GM12878 (cell line): ENCODE measurements at regions not wholly inside any gene's neighbourhood (a gene's known extent, or its start where the extent isn't known, plus 50 kb on each side); places are given as distances from the start of the nearest gene placed in this dataset.

Source experiments
- ATAC-seq: fragments of 200-7000 bp; cut with Tn5 transposase; 3 replicates; pipeline ENCODE4 v1.9.1; 2020; ENCODE audit warnings: mild to moderate bottlenecking, moderate library complexity
- BruUV-seq: library from RNA; stranded (reverse); fragments of 400-500 nt; replicated peaks from 2 replicates; lab custom pipeline; 2021; lab: Mats Ljungman, UMichigan
- CTCF ChIA-PET: fragments of 300-600 bp; sonication (Branson Sonifier 250); formaldehyde crosslinking; extraction: SDS; loops from one replicate; lab custom pipeline; 2021; ENCODE audit warnings: inconsistent platforms; lab: Yijun Ruan, JAX
- POLR2A ChIA-PET: fragments of 350-600 bp; formaldehyde crosslinking; extraction: SDS; loops from one replicate; lab custom pipeline; 2021; ENCODE audit warnings: inconsistent platforms; lab: Charles Lee
- RAD21 ChIA-PET: fragments of 300-600 bp; sonication (Branson Sonifier 250); formaldehyde crosslinking; loops from one replicate; lab custom pipeline; 2023; ENCODE audit warnings: antibody characterized with exemption; ENCODE audit not compliant: unreplicated experiment; lab: Charles Lee
- SMC1A ChIA-PET: fragments of 300-600 bp; sonication (Branson Sonifier 250); formaldehyde crosslinking; loops from one replicate; lab custom pipeline; 2023; ENCODE audit not compliant: unreplicated experiment, uncharacterized antibody; lab: Charles Lee
- DNase-seq: peaks from one replicate; pipeline ENCODE4 v3.0.0-alpha.2; 2011; ENCODE audit warnings: low read depth, low spot score
- FAIRE-seq: peaks from 3 replicates; lab custom pipeline; 2011; peaks lifted over from hg19 to GRCh38; lab: Jason Lieb, UNC
- H2AFZ ChIP-seq: 2 replicates; pipeline ENCODE4 v1.6.0; 2011; ENCODE audit warnings: low read depth, low read length, control low read depth; ENCODE audit not compliant: control insufficient read depth
- H3K27ac ChIP-seq: 2 replicates; pipeline ENCODE4 v1.5.1; 2011; ENCODE audit warnings: control low read depth; ENCODE audit not compliant: control insufficient read depth, insufficient read depth
- H3K27me3 ChIP-seq, 2 experiments: replicated peaks in 1 of 2; 2 replicates each; pipeline versions ENCODE4 v1.6.0 to v1.6.1; 2011; ENCODE audit warnings: low read length in 1 of 2; ENCODE audit not compliant: control insufficient read depth in 2 of 2, insufficient read depth in 2 of 2
- H3K36me3 ChIP-seq, 2 experiments: 2 replicates each; pipeline ENCODE4 v1.5.1; 2011; ENCODE audit warnings: low read length in 1 of 2; ENCODE audit not compliant: control insufficient read depth in 2 of 2, insufficient read depth in 2 of 2
- H3K4me1 ChIP-seq: 2 replicates; pipeline ENCODE4 v1.6.1; 2011; ENCODE audit warnings: mild to moderate bottlenecking, low read length, moderate library complexity, mixed read lengths; ENCODE audit not compliant: control insufficient read depth, insufficient read depth
- H3K4me2 ChIP-seq: 2 replicates; pipeline ENCODE4 v1.6.0; 2011; ENCODE audit warnings: control low read depth; ENCODE audit not compliant: control insufficient read depth, insufficient read depth
- H3K4me3 ChIP-seq: fragments of 200-600 bp; sonication (generic); 2 replicates; pipeline ENCODE4 v1.5.1; 2016
- H3K79me2 ChIP-seq: 2 replicates; pipeline ENCODE4 v1.6.0; 2011; ENCODE audit warnings: low read length; ENCODE audit not compliant: control insufficient read depth, insufficient read depth
- H3K9ac ChIP-seq: 2 replicates; pipeline ENCODE4 v1.8.0; 2011; ENCODE audit warnings: low read length, control low read depth, mixed read lengths; ENCODE audit not compliant: control insufficient read depth, insufficient read depth
- H3K9me3 ChIP-seq: replicated peaks from 3 replicates; pipeline ENCODE4 v1.5.1; 2011; ENCODE audit warnings: mild to moderate bottlenecking, low read length; ENCODE audit not compliant: control insufficient read depth, insufficient read depth
- H4K20me1 ChIP-seq: 2 replicates; pipeline ENCODE4 v1.6.0; 2011; ENCODE audit not compliant: control insufficient read depth, insufficient read depth
- BRCA1 ChIP-seq: IDR thresholded peaks from 2 replicates; pipeline ENCODE4 v1.6.1; 2011; ENCODE audit warnings: low read depth, low read length, improper control_type of control experiment
- CBX3 ChIP-seq: fragments of 200-600 bp; sonication (generic); IDR thresholded peaks from 2 replicates; pipeline ENCODE4 v1.6.1; 2016; ENCODE audit warnings: low read depth, borderline replicate concordance
- CUX1 ChIP-seq: IDR thresholded peaks from 2 replicates; pipeline ENCODE4 v1.6.1; 2012; ENCODE audit warnings: improper control_type of control experiment, low read depth, low read length; ENCODE audit not compliant: insufficient replicate concordance
- ELK1 ChIP-seq: IDR thresholded peaks from 2 replicates; pipeline ENCODE4 v1.6.1; 2012; ENCODE audit warnings: low read depth, low read length, improper control_type of control experiment
- GATAD2B ChIP-seq: fragments of 450-650 bp; conservative IDR thresholded peaks from 2 replicates; pipeline ENCODE4 v1.6.1; 2017; ENCODE audit warnings: low read depth, mild to moderate bottlenecking, moderate library complexity
- HDAC6 ChIP-seq: fragments of 200-600 bp; sonication (generic); IDR thresholded peaks from one replicate; pipeline ENCODE4 v1.8.0; 2017; ENCODE audit warnings: antibody characterized with exemption; ENCODE audit not compliant: unreplicated experiment
- MTA3 ChIP-seq: IDR thresholded peaks from 2 replicates; pipeline ENCODE4 v1.6.1; 2012; ENCODE audit warnings: low read length, inconsistent platforms, borderline replicate concordance
- PML ChIP-seq: IDR thresholded peaks from 2 replicates; pipeline ENCODE4 v1.6.1; 2012; ENCODE audit warnings: low read length, inconsistent platforms
- POLR2A ChIP-seq: IDR thresholded peaks from 2 replicates; pipeline ENCODE4 v1.6.1; 2011; ENCODE audit warnings: low read depth, mild to moderate bottlenecking, low read length
- RAD21 ChIP-seq: IDR thresholded peaks from 2 replicates; pipeline ENCODE4 v1.6.1; 2011; ENCODE audit warnings: mild to moderate bottlenecking, low read depth, low read length, moderate library complexity; ENCODE audit not compliant: insufficient read depth
- RB1 ChIP-seq: fragments of 450-650 bp; formaldehyde crosslinking; IDR thresholded peaks from 2 replicates; pipeline ENCODE4 v1.6.1; 2017; ENCODE audit warnings: mild to moderate bottlenecking, borderline replicate concordance
- SP1 ChIP-seq: IDR thresholded peaks from one replicate; pipeline ENCODE4 v1.6.1; 2011; ENCODE audit warnings: low read depth, low read length
- SREBF1 ChIP-seq: IDR thresholded peaks from 2 replicates; pipeline ENCODE4 v1.6.1; 2012; ENCODE audit warnings: mild to moderate bottlenecking, low read length
- TAF1 ChIP-seq: IDR thresholded peaks from 2 replicates; pipeline ENCODE4 v1.6.1; 2011; ENCODE audit warnings: mild to moderate bottlenecking, low read depth, low read length, borderline replicate concordance
- USF1 ChIP-seq: IDR thresholded peaks from 2 replicates; pipeline ENCODE4 v1.6.1; 2011; ENCODE audit warnings: borderline replicate concordance, low read depth, mild to moderate bottlenecking, moderate library complexity, mixed read lengths, low read length; ENCODE audit not compliant: insufficient read depth; ENCODE audit errors: extremely low read length
- WGBS: methylation state at CpG from one replicate; pipeline ENCODE4 v1.1.6; 2016; ENCODE audit warnings: low lambda C conversion rate; ENCODE audit not compliant: insufficient replicate concordance, insufficient coverage; ENCODE audit errors: missing lambda C conversion rate; 5-methylcytosine and 5-hydroxymethylcytosine counted together
- in situ Hi-C: fragments of 300-500 bp; cut with MboI; formaldehyde crosslinking; loops from 9 replicates; pipeline ENCODE4 v1.14.3; 2018; ENCODE audit warnings: mixed read lengths
- intact Hi-C: fragments of 100-400 bp; cut with micrococcal nuclease; formaldehyde crosslinking; loops from one replicate; pipeline ENCODE4 v1.14.2; 2022; ENCODE audit not compliant: unreplicated experiment

- intact Hi-C loops = no loop called here
- WGBS = 13% methylated on average over 11 of the region's 11 CpGs
Measured at GRCh38 chr15:79212589-79213157, 69.8 kb upstream of the ANKRD34C start.

More at GRCh38 chr15:79212589-79213157, 69.8 kb upstream of the ANKRD34C start:
- ChIA-PET RAD21 (no interaction called here), POLR2A (interaction anchor here (0.6 kb wide), 1 partner anchor 529 kb away, joined by 4 read pairs; no protein-coding TSS in a partner anchor), SMC1A (interaction anchor here (1.1 kb wide), 1 partner anchor 166 kb away, joined by 3 read pairs; no protein-coding TSS in a partner anchor), CTCF (interaction anchor here (1.1 kb wide), 1 partner anchor 28 kb away, joined by 3 read pairs; no protein-coding TSS in a partner anchor)
- FAIRE-seq (no peak), ATAC-seq (no peak), DNase-seq (no peak)
- H3K4me3 ChIP-seq = no peak overlapping the region
- H2AFZ ChIP-seq = no peak overlapping the region
- no TSS peak for BruUV-seq
- TF ChIP-seq RB1 = no peak
- no peak for TF ChIP-seq USF1
- TF ChIP-seq SP1 = no peak
- TF ChIP-seq ELK1 = no peak
- no peak for TF ChIP-seq SREBF1
- TF ChIP-seq HDAC6 = no peak
- TF ChIP-seq POLR2A = no peak
- TF ChIP-seq BRCA1 = no peak
- TF ChIP-seq RAD21 = no peak
- TF ChIP-seq MTA3 = no peak
- TF ChIP-seq CBX3 = no peak
- TF ChIP-seq GATAD2B = no peak
- TF ChIP-seq CUX1 = no peak
- TF ChIP-seq PML = no peak
- no peak for TF ChIP-seq TAF1
- no peaks in the 10 kb centered on the region for H4K20me1 ChIP-seq
- no peak overlapping the region for H3K4me2 ChIP-seq
- no peaks in the 10 kb centered on the region for H3K4me1 ChIP-seq
- no peaks in the 10 kb centered on the region; the same call in 2 of the 3 replicates for H3K9me3 ChIP-seq
- in situ Hi-C loops = no loop called here
- no peaks in the 10 kb centered on the region for H3K79me2 ChIP-seq
- no peak overlapping the region for H3K27ac ChIP-seq
- peaks cover 5 to 9% of the 10 kb centered on the region in 2 experiments for H3K27me3 ChIP-seq
- H3K9ac ChIP-seq = no peak overlapping the region
- H3K36me3 ChIP-seq = no peaks in the 10 kb centered on the region
